PC-9 (cell line): ENCODE measurements at regions not wholly inside any gene's neighbourhood (a gene's known extent, or its start where the extent isn't known, plus 50 kb on each side); places are given as distances from the start of the nearest gene placed in this dataset.

Experiments used
- BruUV-seq: library from RNA; stranded (reverse); fragments of 400-500 nt; replicated peaks from 2 replicates; lab custom pipeline; 2021; lab: Mats Ljungman, UMichigan
- CTCF ChIA-PET: fragments of 300-600 bp; sonication (Branson Sonifier 250); formaldehyde crosslinking; loops from one replicate; lab custom pipeline; 2022; ENCODE audit warnings: antibody characterized with exemption; lab: Charles Lee
- POLR2A ChIA-PET: fragments of 300-600 bp; sonication (Branson Sonifier 250); formaldehyde crosslinking; loops from one replicate; lab custom pipeline; 2022; ENCODE audit warnings: antibody characterized with exemption; ENCODE audit not compliant: unreplicated experiment; lab: Charles Lee
- DNase-seq, 2 experiments: peaks; one replicate each; pipeline versions ENCODE4 v3.0.0 to v3.0.0-alpha.2; 2015 to 2022; ENCODE audit warnings: mixed read lengths in 1 of 2
- H2AFZ ChIP-seq: fragments of 200-600 bp; sonication (generic); 2 replicates; pipeline ENCODE4 v1.8.1; 2017; ENCODE audit warnings: antibody characterized with exemption
- H3F3A ChIP-seq: fragments of 200-600 bp; sonication (generic); 2 replicates; pipeline ENCODE4 v1.8.1; 2017; ENCODE audit warnings: antibody characterized with exemption, mild to moderate bottlenecking, low read depth; ENCODE audit not compliant: insufficient read depth
- H3K27ac ChIP-seq: fragments of 200-600 bp; sonication (generic); 2 replicates; pipeline ENCODE4 v1.6.1; 2016; ENCODE audit warnings: mixed run types
- H3K27me3 ChIP-seq: fragments of 200-600 bp; sonication (generic); 2 replicates; pipeline ENCODE4 v1.6.1; 2016; ENCODE audit warnings: low read depth, mixed run types; ENCODE audit not compliant: insufficient read depth
- H3K36me3 ChIP-seq: fragments of 200-600 bp; sonication (generic); 2 replicates; pipeline ENCODE4 v1.6.1; 2016; ENCODE audit warnings: low read depth, mixed run types
- H3K4me1 ChIP-seq: fragments of 200-600 bp; sonication (generic); replicated peaks from 2 replicates; pipeline ENCODE4 v1.6.1; 2016; ENCODE audit warnings: mixed run types; ENCODE audit not compliant: insufficient read depth
- H3K4me2 ChIP-seq: fragments of 200-600 bp; sonication (generic); 2 replicates; pipeline ENCODE4 v1.6.1; 2017; ENCODE audit warnings: mixed run types
- H3K4me3 ChIP-seq: fragments of 200-600 bp; sonication (generic); 2 replicates; pipeline ENCODE4 v1.6.1; 2016; ENCODE audit warnings: mixed run types
- H3K79me2 ChIP-seq: fragments of 200-600 bp; sonication (generic); 2 replicates; pipeline ENCODE4 v1.6.1; 2017; ENCODE audit warnings: low read depth, mixed run types
- H3K9me2 ChIP-seq: fragments of 200-600 bp; sonication (generic); 2 replicates; pipeline ENCODE4 v1.8.1; 2017; ENCODE audit warnings: mild to moderate bottlenecking; ENCODE audit not compliant: insufficient read depth
- H3K9me3 ChIP-seq: fragments of 200-600 bp; sonication (generic); 2 replicates; pipeline ENCODE4 v1.8.1; 2016; ENCODE audit warnings: low read depth; ENCODE audit not compliant: insufficient read depth
- H4K20me1 ChIP-seq: fragments of 200-600 bp; sonication (generic); 2 replicates; pipeline ENCODE4 v1.8.1; 2017; ENCODE audit not compliant: insufficient read depth
- EZH2 ChIP-seq: fragments of 200-600 bp; sonication (generic); IDR thresholded peaks from 2 replicates; pipeline ENCODE4 v1.8.0; 2017; ENCODE audit warnings: antibody characterized with exemption, low read depth
- intact Hi-C: fragments of 100-400 bp; cut with micrococcal nuclease; formaldehyde crosslinking; loops from one replicate; pipeline ENCODE4 v1.10.0; 2022; ENCODE audit not compliant: unreplicated experiment
- TF ChIP-seq, protein P1 (sequence below): fragments of 200-600 bp; sonication (generic); conservative IDR thresholded peaks from 2 replicates; pipeline ENCODE4 v1.6.1; 2017; ENCODE audit warnings: mixed run types, antibody characterized with exemption, mild to moderate bottlenecking, moderate library complexity

DNA sequence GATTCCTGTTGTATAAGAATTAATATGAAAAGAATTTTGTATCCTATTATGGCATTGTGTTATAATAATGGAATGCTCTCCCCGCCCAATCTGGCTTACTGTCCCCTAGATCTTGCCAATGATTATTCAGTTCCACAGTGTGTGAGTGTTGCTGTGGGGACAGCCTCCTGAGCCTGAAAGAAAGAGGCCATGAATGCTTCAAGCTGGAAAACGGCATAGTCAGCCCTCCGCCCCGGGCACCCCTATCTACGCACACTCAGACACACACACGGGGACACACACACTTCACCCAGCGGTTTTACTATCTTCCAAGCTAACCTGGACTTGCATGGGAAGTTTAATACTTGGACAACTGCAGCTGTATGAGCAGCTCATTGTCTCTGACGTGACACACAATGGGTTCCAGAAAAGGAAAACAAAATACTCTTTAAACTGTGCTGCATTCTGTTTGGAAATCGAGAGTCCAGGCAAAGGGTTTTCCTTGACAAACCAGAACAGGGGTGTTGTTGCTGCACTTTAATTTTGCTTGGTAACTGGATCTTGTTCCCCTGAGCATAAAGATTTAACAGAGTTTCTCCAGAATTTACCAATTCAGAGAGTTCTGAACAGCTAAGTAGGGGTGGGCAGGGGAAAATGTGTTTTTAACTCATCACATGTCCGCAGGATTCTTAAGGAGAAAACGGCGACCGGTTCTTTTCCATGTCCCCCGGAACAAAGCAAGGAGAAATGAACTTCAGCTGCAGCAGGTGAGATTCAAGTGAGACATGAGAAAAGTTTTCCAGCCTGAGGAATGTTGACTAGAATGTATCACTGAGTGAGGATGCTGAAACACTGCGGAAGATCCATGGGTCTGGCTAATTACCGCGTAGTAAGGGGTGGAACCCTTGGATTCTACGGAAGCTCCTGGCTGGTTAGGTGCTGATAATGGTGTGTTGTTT, 472.9 kb downstream of the FOXO1 start:
- Histone ChIP-seq H3K36me3 (no peaks in the 10 kb centered on the region), H2AFZ (no peak overlapping the region), H3F3A (no peaks in the 10 kb centered on the region), H3K4me1 (no peaks in the 10 kb centered on the region), H3K4me3 (no peak overlapping the region), H4K20me1 (no peaks in the 10 kb centered on the region), H3K27me3 (no peaks in the 10 kb centered on the region), H3K9me3 (no peaks in the 10 kb centered on the region), H3K79me2 (no peaks in the 10 kb centered on the region), H3K27ac (no peak overlapping the region), H3K4me2 (no peak overlapping the region), H3K9me2 (no peaks in the 10 kb centered on the region)
- DNase-seq, result no peak
- BruUV-seq, result no TSS peak
- no peak for TF ChIP-seq EZH2
- TF ChIP-seq, protein P1, sequence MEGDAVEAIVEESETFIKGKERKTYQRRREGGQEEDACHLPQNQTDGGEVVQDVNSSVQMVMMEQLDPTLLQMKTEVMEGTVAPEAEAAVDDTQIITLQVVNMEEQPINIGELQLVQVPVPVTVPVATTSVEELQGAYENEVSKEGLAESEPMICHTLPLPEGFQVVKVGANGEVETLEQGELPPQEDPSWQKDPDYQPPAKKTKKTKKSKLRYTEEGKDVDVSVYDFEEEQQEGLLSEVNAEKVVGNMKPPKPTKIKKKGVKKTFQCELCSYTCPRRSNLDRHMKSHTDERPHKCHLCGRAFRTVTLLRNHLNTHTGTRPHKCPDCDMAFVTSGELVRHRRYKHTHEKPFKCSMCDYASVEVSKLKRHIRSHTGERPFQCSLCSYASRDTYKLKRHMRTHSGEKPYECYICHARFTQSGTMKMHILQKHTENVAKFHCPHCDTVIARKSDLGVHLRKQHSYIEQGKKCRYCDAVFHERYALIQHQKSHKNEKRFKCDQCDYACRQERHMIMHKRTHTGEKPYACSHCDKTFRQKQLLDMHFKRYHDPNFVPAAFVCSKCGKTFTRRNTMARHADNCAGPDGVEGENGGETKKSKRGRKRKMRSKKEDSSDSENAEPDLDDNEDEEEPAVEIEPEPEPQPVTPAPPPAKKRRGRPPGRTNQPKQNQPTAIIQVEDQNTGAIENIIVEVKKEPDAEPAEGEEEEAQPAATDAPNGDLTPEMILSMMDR, result no peak
- POLR2A ChIA-PET, result no interaction called here
- intact Hi-C loops, result no loop called here
- CTCF ChIA-PET, result no interaction called here

GRCh38 chr13:40194224-40194806, 472.1 kb downstream of the FOXO1 start:
- H3K4me2 ChIP-seq, result no peak overlapping the region
- H3K79me2 ChIP-seq, result no peaks in the 10 kb centered on the region
- CTCF ChIA-PET, result no interaction called here
- no peaks in the 10 kb centered on the region for H3K36me3 ChIP-seq
- no peaks in the 10 kb centered on the region for H3K9me2 ChIP-seq
- H4K20me1 ChIP-seq, result no peaks in the 10 kb centered on the region
- DNase-seq, result no peak
- no peaks in the 10 kb centered on the region for H3K4me1 ChIP-seq
- H3K27ac ChIP-seq, result no peak overlapping the region
- intact Hi-C loops, result no loop called here
- BruUV-seq, result no TSS peak
- no peaks in the 10 kb centered on the region for H3K27me3 ChIP-seq
- TF ChIP-seq, protein P1, result no peak
- TF ChIP-seq EZH2, result no peak
- H3K9me3 ChIP-seq, result no peaks in the 10 kb centered on the region
- H2AFZ ChIP-seq, result no peak overlapping the region
- H3F3A ChIP-seq, result no peaks in the 10 kb centered on the region
- H3K4me3 ChIP-seq, result no peak overlapping the region
- POLR2A ChIA-PET, result no interaction called here

DNA sequence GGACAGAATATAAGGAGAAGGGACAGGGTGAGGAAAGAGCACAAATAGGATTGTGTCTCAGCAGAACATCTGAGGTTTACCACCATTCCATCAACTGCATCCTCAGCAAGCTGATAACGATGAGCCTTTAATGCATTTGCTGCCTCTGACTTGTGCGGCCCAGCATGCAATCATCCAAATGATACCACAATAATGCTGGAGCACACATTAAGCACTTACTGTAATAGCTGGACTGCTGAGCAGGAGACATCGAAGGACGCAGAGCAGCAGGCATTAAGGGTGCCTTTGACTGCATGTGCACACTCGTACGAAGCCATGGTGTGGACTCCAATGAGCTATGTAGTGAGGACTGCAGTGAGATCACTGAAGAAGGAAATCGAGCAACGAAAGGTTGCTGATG, 469.4 kb downstream of the FOXO1 start:
- BruUV-seq, result no TSS peak
- intact Hi-C loops, result no loop called here

More for the DNA sequence above, 469.4 kb downstream of the FOXO1 start:
- Histone ChIP-seq H3K9me2 (no peaks in the 10 kb centered on the region), H3K79me2 (no peaks in the 10 kb centered on the region), H2AFZ (no peak overlapping the region), H3K9me3 (no peaks in the 10 kb centered on the region), H3K27me3 (no peaks in the 10 kb centered on the region), H3F3A (no peaks in the 10 kb centered on the region), H3K4me1 (no peaks in the 10 kb centered on the region), H3K36me3 (no peaks in the 10 kb centered on the region), H3K27ac (no peak overlapping the region), H4K20me1 (no peaks in the 10 kb centered on the region), H3K4me2 (no peak overlapping the region), H3K4me3 (no peak overlapping the region)
- DNase-seq, result no peak
- CTCF ChIA-PET, result no interaction called here
- POLR2A ChIA-PET, result no interaction called here
- TF ChIP-seq EZH2, result no peak
- TF ChIP-seq, protein P1, result no peak
